ENCODE measurements at regions not wholly inside any gene's neighbourhood (a gene's known extent, or its start where the extent isn't known, plus 50 kb on each side); places are given as distances from the start of the nearest gene placed in this dataset.

GRCh38 chr12:107549651-107550480 is 135.7 kb upstream of the PWP1 start:
- DNase-seq, result no peak

GRCh38 chr12:107551434-107551833 is 134.2 kb upstream of the PWP1 start:
- DNase-seq, result no peak

DNA sequence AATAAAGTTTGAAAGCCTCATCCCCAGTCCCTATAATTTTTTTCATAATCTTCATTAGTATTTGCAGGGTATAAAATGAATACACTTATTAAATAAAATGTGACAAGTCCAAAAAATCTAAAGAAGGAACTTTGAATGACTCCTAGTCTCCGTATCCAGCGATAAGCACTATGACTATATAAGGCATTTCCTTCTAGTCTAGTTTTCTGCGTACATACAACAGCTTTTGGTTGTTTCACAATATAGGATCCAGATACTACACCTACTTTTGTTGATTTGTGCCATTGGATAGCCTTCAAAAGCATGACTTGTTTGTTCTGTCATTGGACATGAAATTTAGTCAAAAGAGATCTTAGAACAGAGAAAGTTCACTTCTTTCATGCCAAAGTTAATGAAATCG is 133.3 kb upstream of the PWP1 start:
- no peak for DNase-seq

- no peak for DNase-seq
These were observed 132.3 kb upstream of the PWP1 start for GRCh38 chr12:107553211-107553765.

- DNase-seq, result no peak
These were observed 130.7 kb upstream of the PWP1 start for GRCh38 chr12:107554941-107555340.

DNA sequence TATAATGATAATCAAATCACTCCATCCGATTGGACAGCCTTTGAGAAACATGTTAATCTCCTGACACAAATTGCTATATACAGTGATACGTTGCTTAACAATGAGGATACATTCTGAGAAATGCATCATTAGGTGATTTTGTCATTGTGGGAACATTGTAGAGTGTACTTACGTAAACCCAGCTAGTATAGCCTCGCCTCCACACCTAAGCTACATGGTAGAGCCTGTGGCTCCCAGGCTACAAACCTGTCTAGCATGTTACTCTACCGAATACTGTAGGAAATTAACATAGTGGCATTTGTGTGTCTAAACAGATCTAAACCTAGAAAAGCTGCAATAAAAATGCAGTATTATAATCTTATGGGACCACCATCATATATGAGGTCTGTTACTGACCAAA is 128.6 kb upstream of the PWP1 start:
- DNase-seq, result no peak

GRCh38 chr12:107557589-107558100 is 128.0 kb upstream of the PWP1 start:
- DNase-seq, result no peak

DNA sequence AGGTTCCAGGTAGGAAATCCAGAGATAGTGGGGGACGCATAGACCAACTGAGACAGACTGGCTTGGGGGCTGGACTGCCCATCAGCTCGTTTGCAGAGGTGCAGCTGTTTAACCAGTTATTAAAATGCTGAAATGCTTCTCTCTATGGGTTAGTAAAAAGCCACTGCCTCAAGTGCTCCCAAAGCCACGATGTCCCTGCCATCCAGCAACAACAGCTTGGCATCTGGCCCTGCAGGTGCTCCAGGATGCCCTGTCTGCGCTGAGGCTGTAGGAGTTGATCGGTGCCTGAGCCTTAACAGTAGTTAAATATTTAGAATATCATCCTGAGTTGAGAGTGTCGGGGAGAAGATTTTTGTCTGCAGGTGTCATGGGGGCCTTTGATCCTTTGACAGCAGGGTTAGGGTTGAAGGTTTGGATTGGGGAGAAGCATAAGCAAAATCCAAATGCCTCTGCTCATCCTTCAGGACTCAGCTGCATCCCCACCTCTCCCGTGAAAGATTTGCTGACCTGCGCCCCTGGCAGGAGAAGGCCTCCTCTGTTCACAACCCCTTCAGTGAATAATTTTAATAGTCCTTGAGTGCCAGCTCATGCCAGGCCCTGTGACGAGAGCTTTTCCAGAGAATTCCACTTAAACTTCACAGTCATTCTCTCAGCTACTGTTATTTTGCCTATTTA is 127.3 kb upstream of the PWP1 start:
- DNase-seq, result no peak

GRCh38 chr12:107558816-107559382 is 126.7 kb upstream of the PWP1 start:
- DNase-seq, result no peak

DNA sequence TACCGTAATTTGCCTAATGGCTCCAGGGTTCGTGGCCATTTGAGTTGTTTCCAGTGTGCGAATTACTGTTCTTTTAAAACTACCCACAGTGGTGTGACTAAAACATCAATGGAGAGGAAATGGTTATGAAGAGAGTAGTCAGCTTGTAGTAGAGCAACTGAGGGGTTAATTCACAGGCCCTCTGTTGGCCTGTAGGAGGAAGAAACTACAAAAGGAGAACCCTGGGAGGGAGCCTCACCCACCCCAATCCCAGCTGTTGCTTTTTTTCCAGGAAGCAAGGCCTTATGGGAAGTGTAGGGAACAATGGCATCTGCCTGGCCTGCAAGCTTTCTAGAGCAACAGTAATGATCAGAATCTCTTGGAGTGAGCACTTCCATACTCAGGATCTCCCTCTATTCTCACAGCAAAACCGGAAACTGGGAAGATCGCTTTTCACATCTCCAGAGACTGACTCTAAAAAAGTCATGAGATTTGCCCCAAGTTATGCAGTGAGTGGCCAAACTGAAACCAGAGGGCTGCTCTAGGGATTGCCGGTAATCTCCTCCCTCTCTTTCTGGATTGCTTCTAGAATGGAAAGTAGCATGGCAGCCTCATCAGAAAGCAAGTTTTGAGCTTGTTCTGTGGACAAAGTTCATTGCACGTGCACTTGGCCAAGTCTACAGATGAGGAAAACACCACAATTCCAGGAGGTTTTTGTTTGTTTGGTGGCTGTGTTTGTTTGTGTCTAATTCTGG is 125.3 kb upstream of the PWP1 start:
- no peak for DNase-seq

DNA sequence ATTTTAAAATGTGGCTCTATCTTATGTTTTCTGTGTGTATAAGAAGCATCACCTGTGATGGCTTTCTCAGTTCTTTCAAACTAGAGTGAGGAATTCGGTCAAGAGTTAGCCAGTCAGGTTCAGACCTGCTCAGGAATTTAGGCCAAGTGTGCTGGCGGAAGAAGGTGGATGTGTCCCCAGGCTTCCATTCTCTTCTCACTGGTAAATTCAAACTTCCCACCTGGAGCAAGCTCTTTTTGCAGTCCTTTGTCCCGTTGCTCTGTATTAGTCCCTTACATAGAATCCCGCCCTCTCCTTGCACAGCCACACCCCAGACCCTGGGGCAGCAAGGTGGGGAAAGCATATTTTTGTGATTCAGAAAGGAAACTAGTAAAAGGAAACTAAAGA is 124.7 kb upstream of the PWP1 start:
- DNase-seq, result no peak

GRCh38 chr12:107564946-107565345 is 120.7 kb upstream of the PWP1 start:
- DNase-seq, result no peak

GRCh38 chr12:107565551-107565950 is 120.0 kb upstream of the PWP1 start:
- no peak for DNase-seq

GRCh38 chr12:107567876-107568619 is 117.6 kb upstream of the PWP1 start:
- DNase-seq, result no peak

DNA sequence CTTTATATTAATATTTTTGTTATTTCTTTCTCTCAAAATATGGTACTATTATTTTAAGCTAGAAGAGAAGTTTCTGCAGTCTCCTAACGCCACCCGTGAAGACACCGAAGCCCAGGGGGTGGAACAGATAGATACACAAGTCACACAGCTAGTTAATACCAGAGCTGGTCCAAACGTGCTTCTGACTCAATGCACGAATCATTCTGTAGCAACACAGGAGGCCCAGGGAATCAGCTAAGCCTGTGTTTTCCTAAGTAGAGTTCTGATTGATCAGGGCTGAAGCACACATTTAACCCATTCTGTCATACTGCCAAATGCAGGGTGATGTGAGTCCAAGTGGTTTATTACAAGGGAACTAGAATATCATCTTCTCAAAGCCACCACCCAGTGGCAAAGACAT is 116.9 kb upstream of the PWP1 start:
- no peak for DNase-seq

DNA sequence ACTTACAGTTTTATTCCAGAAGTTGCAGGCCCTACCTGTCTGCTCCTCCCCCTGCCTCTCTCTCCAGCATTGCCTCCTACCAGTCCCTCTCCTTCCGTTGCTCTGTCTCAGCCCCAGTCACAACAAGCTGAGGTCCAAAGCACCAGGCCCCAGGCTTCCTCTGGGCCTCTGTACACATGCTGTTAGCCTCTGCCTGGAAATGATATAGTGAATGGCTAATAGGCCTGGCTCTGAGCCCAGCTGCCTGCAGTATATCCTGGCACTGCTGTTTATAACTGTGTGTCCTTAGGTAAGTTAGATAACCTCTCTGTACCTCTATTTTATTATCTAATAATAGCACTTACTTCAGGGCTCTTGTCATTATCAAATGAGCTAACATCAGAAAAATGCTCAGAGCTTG is 114.9 kb upstream of the PWP1 start:
- no peak for DNase-seq

DNA sequence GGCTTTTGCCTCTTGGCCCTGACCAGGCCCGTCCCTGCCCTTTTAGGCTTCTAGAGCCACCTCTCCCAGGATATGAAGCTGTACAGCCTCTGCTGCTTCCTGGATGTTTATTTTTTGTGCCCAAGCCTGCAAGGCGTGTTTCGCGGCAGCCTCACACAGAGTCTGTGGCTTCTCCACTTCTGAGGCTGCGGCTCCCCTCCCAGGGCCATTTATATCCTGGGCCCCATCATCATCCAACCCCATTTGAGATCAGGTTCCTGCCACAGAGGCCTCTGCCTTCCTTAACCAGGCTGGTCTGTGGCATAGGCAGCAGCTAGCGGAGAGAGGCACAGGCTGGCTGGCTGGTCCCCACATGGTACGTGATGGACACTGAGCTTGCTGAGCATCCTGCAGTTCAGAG is 114.1 kb upstream of the PWP1 start:
- DNase-seq, result no peak

- DNase-seq, result no peak
These were observed 110.9 kb upstream of the PWP1 start for GRCh38 chr12:107574691-107575090.

DNA sequence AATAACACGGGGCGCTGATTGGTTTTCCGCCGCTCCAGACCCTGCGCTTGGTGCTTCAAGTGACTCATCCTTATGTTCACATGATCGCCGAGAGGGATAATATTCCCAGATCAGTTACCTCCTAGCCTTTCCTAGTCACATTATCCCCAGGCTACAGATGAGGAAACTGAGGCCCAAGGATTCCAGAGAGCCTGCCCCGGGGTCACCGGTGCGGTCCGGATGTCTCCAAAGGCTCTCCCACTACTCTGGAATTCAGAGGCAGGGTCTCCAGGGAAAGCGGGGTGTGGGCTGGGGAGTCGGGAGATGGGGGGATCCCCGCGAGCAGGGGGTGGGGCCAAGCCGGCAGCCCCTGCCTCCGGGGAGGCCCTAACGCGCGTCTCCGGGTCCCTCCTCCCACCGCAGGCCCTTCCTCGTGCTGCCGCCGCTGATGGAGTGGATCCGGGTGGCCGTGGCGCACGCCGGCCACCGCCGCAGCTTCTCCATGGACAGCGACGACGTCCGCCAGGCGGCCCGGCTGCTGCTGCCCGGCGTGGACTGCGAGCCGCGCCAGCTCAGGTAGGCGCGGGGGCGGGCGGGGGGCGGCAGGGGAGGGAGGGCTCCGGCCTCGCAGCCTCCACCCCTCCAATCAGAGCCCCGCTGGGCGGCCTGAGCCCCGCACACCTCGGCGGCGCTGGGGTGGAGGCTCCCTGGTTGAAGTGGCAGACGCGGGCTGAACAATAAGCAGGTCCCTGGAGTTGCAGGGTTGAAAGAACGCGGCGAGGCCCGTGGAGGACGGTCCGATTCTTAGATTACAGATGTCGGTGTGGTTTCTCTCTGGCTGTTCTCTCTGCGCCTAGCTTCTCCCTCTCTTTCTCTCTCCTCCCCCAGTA is 104.6 kb upstream of the PWP1 start:
- no peak for DNase-seq

- DNase-seq, result no peak
These were observed 104.0 kb upstream of the PWP1 start for GRCh38 chr12:107581619-107582015.
